ENCODE measurements at regions not wholly inside any gene's neighbourhood (a gene's known extent, or its start where the extent isn't known, plus 50 kb on each side); places are given as distances from the start of the nearest gene placed in this dataset.

GRCh38 chr19:31940396-31940795, 405.0 kb upstream of the ZNF507 start:
- Histone ChIP-seq H4K20me1 (ENCODE audit: insufficient read depth) (no peaks in the 10 kb centered on the region), H3K4me1 (ENCODE audit: control insufficient read depth in 1 of 2, insufficient read depth in 2 of 2, low read depth in 1 of 2, low read length in 1 of 2) (peaks cover 0 to 15% of the 10 kb centered on the region in 2 experiments; a peak in 2 of 4 replicates), H2AFZ (ENCODE audit: low read depth) (no peak overlapping the region), H3K27me3 (ENCODE audit: insufficient read depth) (no peaks in the 10 kb centered on the region), H3K79me2 (ENCODE audit: insufficient read depth) (no peaks in the 10 kb centered on the region), H3K36me3 (replicated peaks in 1 of 2; ENCODE audit: control insufficient read depth in 1 of 2, insufficient read depth in 2 of 2, low read length in 1 of 2) (no peaks in the 10 kb centered on the region), H3K9me3 (no peaks in the 10 kb centered on the region), H3K4me2 (no peak overlapping the region), H3F3A (replicated peaks; ENCODE audit: insufficient read depth) (no peaks in the 10 kb centered on the region), H3K4me3 (ENCODE audit: low read depth in 2 of 2, low read length in 1 of 2) (no peak overlapping the region), H3K9ac (no peak overlapping the region), H3K9me2 (no peaks in the 10 kb centered on the region), H3K27ac (ENCODE audit: low read depth in 2 of 2, low read length in 1 of 2) (no peak overlapping the region)
- TF ChIP-seq FOXM1 (IDR thresholded peaks at IDR 0.05; ENCODE audit: low read depth) (no peak), USF1 (IDR thresholded peaks at IDR 0.05; ENCODE audit: borderline replicate concordance, low read depth) (no peak), TEAD4 (IDR thresholded peaks at IDR 0.05; ENCODE audit: borderline replicate concordance, insufficient read depth) (no peak), MEF2A (IDR thresholded peaks at IDR 0.05; ENCODE audit: borderline replicate concordance, low read depth) (no peak), NRF1 (IDR thresholded peaks at IDR 0.05; ENCODE audit: low read depth, low read length) (no peak), MXI1 (IDR thresholded peaks at IDR 0.05; ENCODE audit: low read depth, low read length) (no peak), GATA2 (CRISPR knock-in tag; IDR thresholded peaks at IDR 0.05) (no peak), RAD21 (IDR thresholded peaks at IDR 0.05; ENCODE audit: low read length) (no peak), FOSL2 (IDR thresholded peaks at IDR 0.05; ENCODE audit: borderline replicate concordance, low read depth) (no peak), TCF12 (IDR thresholded peaks at IDR 0.05) (no peak), USF2 (IDR thresholded peaks at IDR 0.05; ENCODE audit: borderline replicate concordance, low read depth, low read length) (no peak), REST (IDR thresholded peaks at IDR 0.05; ENCODE audit: low read depth, low read length) (no peak), MAX (IDR thresholded peaks at IDR 0.05; ENCODE audit: low read depth) (no peak), SIN3A (IDR thresholded peaks at IDR 0.05; ENCODE audit: borderline replicate concordance, low read depth, low read length) (no peak), SMC3 (IDR thresholded peaks at IDR 0.05; ENCODE audit: low read depth, low read length) (no peak)
- WGBS (ENCODE audit: low lambda C conversion rate), result 38% methylated on average over 2 of the region's 2 CpGs
- DNase-seq, result no peak
- ChIA-PET CTCF (interaction anchor here (0.8 kb wide), 1 partner anchor 1272 kb away, joined by 3 read pairs; no protein-coding TSS in a partner anchor), POLR2A (no interaction called here)

Measured in SK-N-SH (cell line).